ENCODE measurements at regions not wholly inside any gene's neighbourhood (a gene's known extent, or its start where the extent isn't known, plus 50 kb on each side); places are given as distances from the start of the nearest gene placed in this dataset.

DNA sequence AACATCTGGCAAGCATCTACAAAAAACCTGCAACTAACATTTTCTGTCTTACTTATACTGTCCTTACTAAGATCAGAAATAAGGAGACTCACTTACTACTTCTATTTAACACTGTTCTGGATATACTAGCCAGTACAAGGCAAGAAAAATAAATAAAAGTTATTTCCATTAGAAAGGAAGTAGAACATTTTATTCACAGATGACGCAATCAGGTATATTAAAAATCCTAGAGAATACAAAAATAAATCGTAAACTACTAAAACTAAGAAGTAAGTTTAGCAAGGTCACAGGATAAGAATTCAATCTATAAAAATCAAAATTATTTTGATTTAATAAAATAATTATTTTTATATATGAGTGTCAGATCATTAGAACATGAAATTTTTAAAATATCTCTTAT is 264.6 kb downstream of the BARHL2 start:
- H3K36me3 Mint-ChIP-seq (ENCODE audit: low read depth): no peaks in the 10 kb centered on the region
- H3K4me3 Mint-ChIP-seq: no peak overlapping the region
- H3K4me1 Mint-ChIP-seq (ENCODE audit: low read depth): no peaks in the 10 kb centered on the region
- no peaks in the 10 kb centered on the region for H3K9me3 Mint-ChIP-seq
- intact Hi-C loops (cut with micrococcal nuclease): no loop called here
- no peaks in the 10 kb centered on the region for H3K27me3 Mint-ChIP-seq
- H3K27ac Mint-ChIP-seq: no peak overlapping the region

GRCh38 chr1:90443354-90443753 is 273.7 kb downstream of the BARHL2 start:
- Mint-ChIP-seq H3K4me3 (no peak overlapping the region), H3K27ac (no peak overlapping the region), H3K4me1 (ENCODE audit: low read depth) (no peaks in the 10 kb centered on the region), H3K9me3 (no peaks in the 10 kb centered on the region), H3K36me3 (ENCODE audit: low read depth) (no peaks in the 10 kb centered on the region), H3K27me3 (no peaks in the 10 kb centered on the region)
- intact Hi-C loops (cut with micrococcal nuclease): no loop called here

DNA sequence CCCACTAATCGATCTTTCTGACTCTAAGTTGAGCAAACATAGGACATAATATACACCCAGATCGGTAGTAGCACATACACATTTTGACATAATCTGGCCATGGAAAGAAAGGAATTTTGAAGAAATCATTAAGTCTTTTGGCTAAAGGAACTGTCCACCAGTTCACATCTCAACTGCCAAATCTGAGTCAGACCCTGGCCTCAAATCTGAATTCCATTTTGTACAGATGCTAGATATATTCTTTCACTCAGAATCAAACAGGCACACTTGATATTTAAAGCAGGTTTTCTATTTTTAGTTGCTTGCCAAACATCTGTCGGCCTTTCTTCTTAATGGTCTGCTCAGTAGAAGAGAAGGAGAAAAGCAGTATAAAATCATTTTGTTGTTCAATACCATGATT is 281.8 kb downstream of the BARHL2 start:
- no peaks in the 10 kb centered on the region for H3K4me1 Mint-ChIP-seq (ENCODE audit: low read depth)
- H3K27me3 Mint-ChIP-seq: no peaks in the 10 kb centered on the region
- H3K4me3 Mint-ChIP-seq: no peak overlapping the region
- intact Hi-C loops (cut with micrococcal nuclease): no loop called here
- H3K36me3 Mint-ChIP-seq (ENCODE audit: low read depth): no peaks in the 10 kb centered on the region
- H3K27ac Mint-ChIP-seq: no peak overlapping the region
- no peaks in the 10 kb centered on the region for H3K9me3 Mint-ChIP-seq

DNA sequence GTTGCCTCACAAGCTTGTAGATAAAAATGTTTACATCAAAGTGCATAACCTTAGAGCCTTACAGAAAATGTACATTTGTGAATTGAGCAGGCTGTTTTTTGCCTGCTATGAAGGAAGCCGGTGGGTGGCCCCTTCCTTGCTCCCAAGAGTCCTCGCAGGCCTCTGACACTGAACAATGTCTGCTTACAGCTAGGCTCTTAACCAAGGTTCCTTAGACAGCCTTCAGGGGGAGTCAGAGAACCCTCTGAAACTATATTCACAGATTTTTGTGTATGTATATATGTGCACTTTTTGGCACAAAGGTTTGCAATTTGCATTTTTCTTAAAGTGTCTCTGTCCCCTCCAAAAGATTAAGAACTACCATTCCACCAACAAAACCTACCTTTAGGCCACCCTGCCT is 282.6 kb downstream of the BARHL2 start:
- Mint-ChIP-seq H3K4me1 (ENCODE audit: low read depth) (no peaks in the 10 kb centered on the region), H3K9me3 (no peaks in the 10 kb centered on the region), H3K4me3 (no peak overlapping the region), H3K36me3 (ENCODE audit: low read depth) (no peaks in the 10 kb centered on the region), H3K27ac (no peak overlapping the region), H3K27me3 (no peaks in the 10 kb centered on the region)
- intact Hi-C loops (cut with micrococcal nuclease): no loop called here

DNA sequence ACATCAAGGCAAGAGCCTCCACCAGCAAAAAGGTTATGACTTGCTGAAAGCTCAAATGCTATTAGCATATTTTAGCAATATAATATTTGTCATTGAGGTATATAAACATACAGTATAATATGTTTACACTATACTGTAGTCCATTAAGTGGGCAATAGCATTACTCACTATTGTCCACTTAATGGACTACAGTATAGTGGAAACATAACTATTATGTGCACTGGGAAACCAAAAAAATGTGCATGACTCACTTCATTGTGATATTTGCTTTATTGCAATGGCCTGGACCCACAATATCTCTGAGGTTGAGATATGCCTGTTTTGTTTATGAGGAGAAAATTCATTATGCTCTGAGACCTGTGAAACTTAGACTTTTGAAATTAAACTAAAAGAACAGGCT is 300.0 kb downstream of the BARHL2 start:
- intact Hi-C loops (cut with micrococcal nuclease): no loop called here
- Mint-ChIP-seq H3K27ac (no peak overlapping the region), H3K36me3 (ENCODE audit: low read depth) (no peaks in the 10 kb centered on the region), H3K4me3 (no peak overlapping the region), H3K4me1 (ENCODE audit: low read depth) (no peaks in the 10 kb centered on the region), H3K27me3 (no peaks in the 10 kb centered on the region), H3K9me3 (peaks cover 27% of the 10 kb centered on the region)

GRCh38 chr1:90414201-90414600 is 302.9 kb downstream of the BARHL2 start:
- no peaks in the 10 kb centered on the region for H3K36me3 Mint-ChIP-seq (ENCODE audit: low read depth)
- peaks cover 14% of the 10 kb centered on the region for H3K9me3 Mint-ChIP-seq
- H3K4me1 Mint-ChIP-seq (ENCODE audit: low read depth): no peaks in the 10 kb centered on the region
- intact Hi-C loops (cut with micrococcal nuclease): no loop called here
- H3K4me3 Mint-ChIP-seq: no peak overlapping the region
- H3K27me3 Mint-ChIP-seq: no peaks in the 10 kb centered on the region
- no peak overlapping the region for H3K27ac Mint-ChIP-seq

GRCh38 chr1:90413519-90413918 is 303.6 kb downstream of the BARHL2 start:
- H3K36me3 Mint-ChIP-seq (ENCODE audit: low read depth): no peaks in the 10 kb centered on the region
- H3K9me3 Mint-ChIP-seq: peaks cover 14% of the 10 kb centered on the region
- intact Hi-C loops (cut with micrococcal nuclease): no loop called here
- H3K4me3 Mint-ChIP-seq: no peak overlapping the region
- H3K4me1 Mint-ChIP-seq (ENCODE audit: low read depth): no peaks in the 10 kb centered on the region
- H3K27ac Mint-ChIP-seq: no peak overlapping the region
- no peaks in the 10 kb centered on the region for H3K27me3 Mint-ChIP-seq

DNA sequence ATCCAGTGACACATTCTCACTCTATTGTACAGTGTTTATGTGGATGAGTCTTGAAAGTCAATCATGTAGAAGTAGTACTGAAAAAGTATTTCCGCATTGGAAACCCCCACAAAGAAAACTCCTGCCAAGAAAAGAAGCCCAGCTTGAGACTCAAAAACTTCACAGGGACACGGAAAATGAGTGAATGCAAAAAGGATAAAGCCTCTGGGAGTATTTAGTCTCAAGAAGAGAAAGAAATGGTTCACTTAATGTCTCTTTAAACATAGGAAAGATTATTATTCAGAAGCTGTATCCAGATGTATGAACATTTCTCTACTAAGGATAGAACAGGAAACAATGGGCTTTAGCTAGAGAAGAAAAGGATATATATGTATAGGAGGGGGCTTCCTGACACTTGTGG is 304.5 kb downstream of the BARHL2 start:
- H3K36me3 Mint-ChIP-seq (ENCODE audit: low read depth): no peaks in the 10 kb centered on the region
- H3K9me3 Mint-ChIP-seq: peaks cover 14% of the 10 kb centered on the region
- intact Hi-C loops (cut with micrococcal nuclease): no loop called here
- no peak overlapping the region for H3K4me3 Mint-ChIP-seq
- no peaks in the 10 kb centered on the region for H3K27me3 Mint-ChIP-seq
- no peak overlapping the region for H3K27ac Mint-ChIP-seq
- no peaks in the 10 kb centered on the region for H3K4me1 Mint-ChIP-seq (ENCODE audit: low read depth)

GRCh38 chr1:90411185-90411584 is 305.9 kb downstream of the BARHL2 start:
- intact Hi-C loops (cut with micrococcal nuclease): no loop called here
- H3K4me1 Mint-ChIP-seq (ENCODE audit: low read depth): no peaks in the 10 kb centered on the region
- no peaks in the 10 kb centered on the region for H3K27me3 Mint-ChIP-seq
- H3K36me3 Mint-ChIP-seq (ENCODE audit: low read depth): no peaks in the 10 kb centered on the region
- no peak overlapping the region for H3K4me3 Mint-ChIP-seq
- H3K9me3 Mint-ChIP-seq: peaks cover 14% of the 10 kb centered on the region
- H3K27ac Mint-ChIP-seq: no peak overlapping the region

DNA sequence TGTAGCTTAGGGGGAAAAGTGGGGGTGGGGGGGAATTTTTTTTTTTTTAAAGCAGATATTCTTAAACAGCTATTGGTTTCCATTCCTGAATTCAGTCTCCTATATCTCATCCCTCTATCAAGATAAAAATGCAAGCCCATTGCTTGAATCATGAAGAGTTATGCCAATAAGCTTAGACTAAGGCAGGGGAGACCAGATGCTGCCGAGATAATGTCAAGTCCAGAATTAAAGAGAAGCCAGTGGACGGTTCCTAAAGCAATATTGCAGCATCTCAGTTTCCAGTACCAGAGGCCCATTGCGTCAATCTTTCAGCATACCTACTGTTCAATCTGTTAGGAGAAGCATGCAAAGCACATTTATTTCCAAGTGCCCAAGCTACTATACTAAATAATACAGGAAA is 309.4 kb downstream of the BARHL2 start:
- intact Hi-C loops (cut with micrococcal nuclease): no loop called here
- H3K27ac Mint-ChIP-seq: no peak overlapping the region
- no peak overlapping the region for H3K4me3 Mint-ChIP-seq
- no peaks in the 10 kb centered on the region for H3K36me3 Mint-ChIP-seq (ENCODE audit: low read depth)
- H3K4me1 Mint-ChIP-seq (ENCODE audit: low read depth): no peaks in the 10 kb centered on the region
- no peaks in the 10 kb centered on the region for H3K9me3 Mint-ChIP-seq
- peaks cover 2% of the 10 kb centered on the region for H3K27me3 Mint-ChIP-seq

DNA sequence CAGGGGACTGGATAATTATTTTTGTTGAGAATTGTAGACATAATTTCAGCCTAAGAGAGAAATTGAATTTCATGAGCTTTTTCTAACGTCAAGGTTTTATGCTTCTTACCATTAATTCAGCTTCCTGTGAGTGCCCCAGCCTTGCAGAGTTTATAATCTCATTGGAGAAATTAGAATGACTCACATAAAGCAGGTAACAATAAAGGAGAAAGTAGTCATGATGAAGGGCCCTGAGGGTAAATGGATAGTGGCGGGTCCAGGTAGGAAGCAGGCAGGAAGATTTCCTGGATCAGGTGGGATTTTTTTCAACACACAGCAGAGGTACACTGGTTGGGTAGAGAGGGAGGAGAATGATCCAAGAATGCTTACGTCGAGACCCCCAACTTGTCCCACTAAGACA is 311.4 kb downstream of the BARHL2 start:
- Mint-ChIP-seq H3K27ac (no peak overlapping the region), H3K36me3 (ENCODE audit: low read depth) (no peaks in the 10 kb centered on the region), H3K9me3 (no peaks in the 10 kb centered on the region), H3K27me3 (peaks cover 2% of the 10 kb centered on the region), H3K4me3 (no peak overlapping the region), H3K4me1 (ENCODE audit: low read depth) (no peaks in the 10 kb centered on the region)
- intact Hi-C loops (cut with micrococcal nuclease): no loop called here

DNA sequence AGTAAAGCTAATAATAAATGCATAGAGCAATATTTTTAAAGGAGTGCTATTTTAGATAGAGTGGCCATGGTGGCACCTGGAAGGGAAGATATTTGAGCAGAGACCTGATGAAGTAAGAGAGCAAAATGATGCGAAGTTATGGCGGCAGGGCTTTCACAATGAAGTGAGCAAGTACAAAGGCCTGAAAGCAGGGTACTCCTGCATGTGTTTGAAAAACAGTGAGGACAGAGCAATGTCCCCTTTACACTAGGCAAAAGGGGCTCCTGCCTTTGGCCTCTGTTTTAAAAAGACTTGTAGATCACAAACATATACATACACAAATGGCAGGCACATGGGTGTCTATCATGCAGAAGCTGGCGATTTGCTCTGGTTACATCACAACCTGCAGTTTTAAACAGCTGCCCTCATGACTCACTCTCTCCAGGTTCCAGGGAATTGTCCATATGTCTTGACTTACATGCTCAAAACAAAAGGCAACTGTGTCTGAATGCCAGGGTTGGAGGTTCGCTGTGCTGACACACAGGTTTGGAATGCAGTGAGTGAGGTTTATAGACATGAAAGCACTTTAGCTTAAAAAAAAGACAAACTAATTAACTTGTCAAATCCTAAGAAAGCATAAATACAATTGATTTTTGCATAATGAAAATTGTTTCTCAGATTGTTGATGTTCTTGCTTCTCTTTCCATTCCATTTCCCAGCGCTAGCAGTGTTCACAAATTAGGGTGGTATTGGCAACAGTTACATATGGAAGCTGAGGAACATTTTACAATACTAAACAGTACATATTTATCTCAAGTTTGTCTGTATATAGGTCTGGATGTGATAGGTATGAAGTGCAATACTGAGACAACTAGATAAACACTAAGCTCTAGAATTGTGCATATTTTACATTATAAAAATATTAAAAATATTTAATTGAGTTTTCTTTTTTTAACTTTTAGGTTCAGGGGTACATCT is 313.9 kb downstream of the BARHL2 start:
- H3K9me3 Mint-ChIP-seq: no peaks in the 10 kb centered on the region
- H3K4me3 Mint-ChIP-seq: no peak overlapping the region
- intact Hi-C loops (cut with micrococcal nuclease): no loop called here
- no peaks in the 10 kb centered on the region for H3K4me1 Mint-ChIP-seq (ENCODE audit: low read depth)
- H3K36me3 Mint-ChIP-seq (ENCODE audit: low read depth): no peaks in the 10 kb centered on the region
- H3K27ac Mint-ChIP-seq: no peak overlapping the region
- H3K27me3 Mint-ChIP-seq: peaks cover 2% of the 10 kb centered on the region

DNA sequence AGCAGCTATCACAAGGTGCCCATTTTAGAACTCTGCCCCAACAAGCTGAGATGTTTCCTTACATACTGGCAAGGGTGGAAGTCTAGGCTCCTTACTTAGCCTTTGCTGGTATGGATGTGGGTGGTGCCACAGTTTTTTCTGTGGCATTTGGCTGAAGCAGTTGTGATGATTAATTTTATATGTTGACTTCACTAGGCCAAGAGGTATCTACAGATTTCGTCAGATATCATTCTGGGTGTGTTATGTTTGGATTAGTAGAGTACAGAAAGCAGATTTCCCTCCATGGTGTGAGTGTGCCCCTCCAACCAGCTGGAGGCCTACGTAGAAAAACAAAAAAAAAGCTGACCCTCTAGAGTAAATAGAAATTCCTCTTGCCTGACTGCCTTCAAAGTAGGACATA is 317.0 kb downstream of the BARHL2 start:
- Mint-ChIP-seq H3K9me3 (no peaks in the 10 kb centered on the region), H3K4me3 (no peak overlapping the region), H3K4me1 (ENCODE audit: low read depth) (peaks cover 4% of the 10 kb centered on the region), H3K27ac (no peak overlapping the region), H3K27me3 (no peaks in the 10 kb centered on the region), H3K36me3 (ENCODE audit: low read depth) (no peaks in the 10 kb centered on the region)
- intact Hi-C loops (cut with micrococcal nuclease): no loop called here

DNA sequence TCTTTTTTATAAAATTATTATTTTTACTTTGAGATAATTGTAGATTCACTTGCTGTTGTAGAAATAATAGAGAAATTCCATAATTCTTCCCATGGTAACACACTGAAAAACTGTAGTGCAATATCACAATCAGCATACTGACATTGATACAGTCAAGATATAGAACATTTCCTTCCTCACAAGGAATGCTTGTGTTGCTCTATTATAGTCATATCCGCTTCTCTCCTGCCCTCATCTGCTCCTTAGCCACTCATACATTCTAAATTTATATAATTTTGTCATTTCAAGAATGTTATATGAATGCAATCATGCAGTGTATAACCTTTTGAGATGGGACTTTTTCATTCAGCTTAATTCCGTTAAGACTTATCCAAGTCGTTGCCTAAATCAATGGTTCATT is 320.2 kb downstream of the BARHL2 start:
- intact Hi-C loops (cut with micrococcal nuclease): no loop called here
- Mint-ChIP-seq H3K4me3 (no peak overlapping the region), H3K9me3 (no peaks in the 10 kb centered on the region), H3K27ac (no peak overlapping the region), H3K36me3 (ENCODE audit: low read depth) (no peaks in the 10 kb centered on the region), H3K27me3 (no peaks in the 10 kb centered on the region), H3K4me1 (ENCODE audit: low read depth) (peaks cover 11% of the 10 kb centered on the region)

GRCh38 chr1:90394247-90394646 is 322.9 kb downstream of the BARHL2 start:
- no peak overlapping the region for H3K4me3 Mint-ChIP-seq
- peaks cover 11% of the 10 kb centered on the region for H3K4me1 Mint-ChIP-seq (ENCODE audit: low read depth)
- H3K9me3 Mint-ChIP-seq: no peaks in the 10 kb centered on the region
- no peaks in the 10 kb centered on the region for H3K36me3 Mint-ChIP-seq (ENCODE audit: low read depth)
- H3K27ac Mint-ChIP-seq: no peak overlapping the region
- no peaks in the 10 kb centered on the region for H3K27me3 Mint-ChIP-seq
- intact Hi-C loops (cut with micrococcal nuclease): no loop called here

All from dendritic cell treated with granulocyte-macrophage colony-stimulating factor and Interleukin-4, amounts not matched to agents 40 ng/mL and 50 ng/mL, for 4 days (primary cell).